MCF 10A (cell line): ENCODE measurements at regions not wholly inside any gene's neighbourhood (a gene's known extent, or its start where the extent isn't known, plus 50 kb on each side); places are given as distances from the start of the nearest gene placed in this dataset.

Experiments used
- BruUV-seq: library from RNA; stranded (reverse); fragments of 400-500 nt; replicated peaks from 2 replicates; lab custom pipeline; 2021; lab: Mats Ljungman, UMichigan
- CTCF ChIA-PET: fragments of 300-600 bp; sonication (Branson Sonifier 250); formaldehyde crosslinking; extraction: SDS; loops from one replicate; lab custom pipeline; 2021; ENCODE audit warnings: antibody characterized with exemption, inconsistent platforms; lab: Yijun Ruan, JAX
- POLR2A ChIA-PET: fragments of 300-600, 350-650 bp; sonication (Branson Sonifier 250); formaldehyde crosslinking; extraction: SDS; loops from one replicate; lab custom pipeline; 2020; ENCODE audit warnings: antibody characterized with exemption, inconsistent platforms; lab: Yijun Ruan, JAX
- DNase-seq: peaks from one replicate; pipeline ENCODE4 v3.0.0-alpha.2; 2018; ENCODE audit not compliant: unreplicated experiment
- H3K27ac Mint-ChIP-seq: one replicate; pipeline ENCODE4 v1.8.0; 2022; ENCODE audit warnings: mild to moderate bottlenecking, low read depth, mixed read lengths; ENCODE audit not compliant: unreplicated experiment
- H3K27me3 Mint-ChIP-seq: one replicate; pipeline ENCODE4 v1.8.0; 2022; ENCODE audit warnings: mixed read lengths; ENCODE audit not compliant: insufficient read depth, unreplicated experiment
- H3K36me3 Mint-ChIP-seq: one replicate; pipeline ENCODE4 v1.8.0; 2022; ENCODE audit warnings: mild to moderate bottlenecking, moderate library complexity, mixed read lengths; ENCODE audit not compliant: insufficient read depth, unreplicated experiment
- H3K4me1 Mint-ChIP-seq: one replicate; pipeline ENCODE4 v1.8.0; 2022; ENCODE audit warnings: mixed read lengths; ENCODE audit not compliant: insufficient read depth, unreplicated experiment
- H3K4me3 Mint-ChIP-seq: one replicate; pipeline ENCODE4 v1.8.0; 2022; ENCODE audit warnings: mild to moderate bottlenecking, moderate library complexity, mixed read lengths; ENCODE audit not compliant: unreplicated experiment
- H3K9me3 Mint-ChIP-seq: one replicate; pipeline ENCODE4 v1.8.0; 2022; ENCODE audit warnings: mixed read lengths; ENCODE audit not compliant: unreplicated experiment
- intact Hi-C: fragments of 100-400 bp; cut with micrococcal nuclease; formaldehyde crosslinking; loops from 2 replicates; pipeline ENCODE4 v1.14.1; 2022
- TF ChIP-seq, protein P1 (sequence below): fragments of 200-600 bp; IDR thresholded peaks from one replicate; pipeline ENCODE4 v1.8.0; 2022; ENCODE audit warnings: antibody characterized with exemption, mild to moderate bottlenecking; ENCODE audit not compliant: unreplicated experiment

DNA sequence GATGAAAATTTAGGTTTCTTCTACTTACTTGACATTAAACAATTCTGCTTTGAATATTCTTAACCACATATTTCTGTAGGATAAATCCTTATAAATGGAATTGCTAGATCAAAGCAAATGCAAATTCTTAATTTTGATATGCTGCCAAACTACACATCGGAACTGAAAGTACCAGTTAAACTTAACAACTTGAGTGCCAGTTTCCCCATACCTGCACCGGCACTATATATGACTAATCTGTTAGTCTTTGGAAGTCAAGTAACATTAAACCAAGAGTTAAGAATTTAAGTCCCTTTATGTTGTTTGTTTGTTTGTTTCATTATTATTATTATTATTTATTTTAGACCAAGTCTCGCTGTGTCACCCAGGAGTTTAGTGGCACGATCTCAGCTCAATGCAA is 103.9 kb upstream of the AKAP13 start:
- Mint-ChIP-seq H3K27ac (no peak overlapping the region), H3K36me3 (no peaks in the 10 kb centered on the region), H3K4me3 (no peak overlapping the region), H3K4me1 (no peaks in the 10 kb centered on the region), H3K27me3 (no peaks in the 10 kb centered on the region), H3K9me3 (no peaks in the 10 kb centered on the region)
- DNase-seq: peak; percentile 42
- POLR2A ChIA-PET: no interaction called here
- BruUV-seq: no TSS peak
- CTCF ChIA-PET: no interaction called here
- intact Hi-C loops: no loop called here
- TF ChIP-seq, protein P1, sequence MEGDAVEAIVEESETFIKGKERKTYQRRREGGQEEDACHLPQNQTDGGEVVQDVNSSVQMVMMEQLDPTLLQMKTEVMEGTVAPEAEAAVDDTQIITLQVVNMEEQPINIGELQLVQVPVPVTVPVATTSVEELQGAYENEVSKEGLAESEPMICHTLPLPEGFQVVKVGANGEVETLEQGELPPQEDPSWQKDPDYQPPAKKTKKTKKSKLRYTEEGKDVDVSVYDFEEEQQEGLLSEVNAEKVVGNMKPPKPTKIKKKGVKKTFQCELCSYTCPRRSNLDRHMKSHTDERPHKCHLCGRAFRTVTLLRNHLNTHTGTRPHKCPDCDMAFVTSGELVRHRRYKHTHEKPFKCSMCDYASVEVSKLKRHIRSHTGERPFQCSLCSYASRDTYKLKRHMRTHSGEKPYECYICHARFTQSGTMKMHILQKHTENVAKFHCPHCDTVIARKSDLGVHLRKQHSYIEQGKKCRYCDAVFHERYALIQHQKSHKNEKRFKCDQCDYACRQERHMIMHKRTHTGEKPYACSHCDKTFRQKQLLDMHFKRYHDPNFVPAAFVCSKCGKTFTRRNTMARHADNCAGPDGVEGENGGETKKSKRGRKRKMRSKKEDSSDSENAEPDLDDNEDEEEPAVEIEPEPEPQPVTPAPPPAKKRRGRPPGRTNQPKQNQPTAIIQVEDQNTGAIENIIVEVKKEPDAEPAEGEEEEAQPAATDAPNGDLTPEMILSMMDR: no peak

DNA sequence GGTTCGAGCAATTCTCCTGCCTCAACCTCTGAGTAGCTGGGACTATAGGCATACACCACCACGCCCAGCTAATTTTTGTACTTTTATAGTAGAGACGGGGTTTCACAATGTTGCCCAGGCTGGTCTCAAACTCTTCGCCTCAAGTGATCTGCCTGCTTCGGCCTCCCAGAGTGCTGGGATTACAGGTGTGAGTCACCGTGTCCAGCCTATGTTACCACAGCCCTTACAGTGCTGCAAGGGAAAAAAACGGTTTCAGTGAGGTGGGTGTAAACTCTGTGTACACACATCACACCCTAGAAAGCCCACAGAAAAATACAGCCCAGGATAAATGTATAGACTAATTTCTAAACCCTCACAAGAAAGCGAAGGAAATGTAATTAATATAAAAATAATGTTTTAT is 103.5 kb upstream of the AKAP13 start:
- H3K4me1 Mint-ChIP-seq: no peaks in the 10 kb centered on the region
- DNase-seq: peak; percentile 72
- POLR2A ChIA-PET: no interaction called here
- H3K4me3 Mint-ChIP-seq: no peak overlapping the region
- H3K27me3 Mint-ChIP-seq: no peaks in the 10 kb centered on the region
- no peaks in the 10 kb centered on the region for H3K36me3 Mint-ChIP-seq
- no TSS peak for BruUV-seq
- intact Hi-C loops: no loop called here
- no peak overlapping the region for H3K27ac Mint-ChIP-seq
- no peaks in the 10 kb centered on the region for H3K9me3 Mint-ChIP-seq
- TF ChIP-seq, protein P1: no peak
- CTCF ChIA-PET: no interaction called here

DNA sequence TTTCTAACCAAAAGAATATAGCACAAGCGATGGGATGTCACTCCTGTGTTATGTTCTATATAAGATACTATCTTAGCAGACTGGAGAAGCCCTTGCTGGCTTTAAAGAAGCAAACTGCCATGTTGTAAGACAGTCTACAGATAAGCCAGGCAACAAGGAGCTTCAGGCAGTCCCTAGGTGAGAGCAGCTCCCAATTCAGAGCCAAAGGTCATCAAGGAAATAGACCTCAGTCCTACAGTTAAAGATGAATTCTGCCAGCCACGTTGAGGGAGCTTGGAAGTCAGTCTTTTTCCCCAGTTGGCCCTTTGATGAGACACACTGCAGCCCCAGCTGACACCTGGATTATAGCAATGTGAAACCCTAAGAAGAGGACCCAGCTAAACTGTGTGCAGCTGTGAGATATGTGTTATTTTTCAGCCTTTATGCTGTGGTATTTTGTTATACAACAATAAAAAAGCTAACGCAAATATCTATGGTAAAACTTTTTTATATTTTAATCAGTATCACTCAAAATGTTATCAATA is 102.5 kb upstream of the AKAP13 start:
- TF ChIP-seq, protein P1: no peak
- intact Hi-C loops: no loop called here
- Mint-ChIP-seq H3K36me3 (no peaks in the 10 kb centered on the region), H3K4me1 (peaks cover 6% of the 10 kb centered on the region), H3K27ac (no peak overlapping the region), H3K4me3 (no peak overlapping the region), H3K27me3 (no peaks in the 10 kb centered on the region), H3K9me3 (no peaks in the 10 kb centered on the region)
- ChIA-PET CTCF (interaction anchor here (0.6 kb wide), 1 partner anchor 250 kb away, joined by 3 read pairs; no protein-coding TSS in a partner anchor), POLR2A (no interaction called here)
- no TSS peak for BruUV-seq
- DNase-seq: no peak

DNA sequence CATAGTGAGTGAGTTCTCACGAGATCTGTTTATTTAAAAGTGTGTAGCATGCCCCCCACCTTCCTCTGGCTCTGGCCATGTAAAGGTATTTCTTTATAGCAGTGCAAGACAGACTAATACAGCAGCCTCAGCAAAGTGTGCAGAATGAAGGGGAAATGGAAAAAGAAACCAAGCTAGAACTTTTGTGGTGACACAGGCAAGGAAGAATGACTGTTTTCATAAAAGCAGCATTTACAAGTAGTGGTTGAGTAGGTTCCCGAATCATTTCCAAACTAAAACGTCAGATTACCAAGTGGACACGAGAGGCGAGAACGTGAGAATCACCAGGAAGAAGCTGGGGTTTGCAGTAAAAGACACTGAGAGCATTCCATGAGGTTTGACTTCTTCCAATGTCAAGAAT is 100.2 kb upstream of the AKAP13 start:
- intact Hi-C loops: no loop called here
- BruUV-seq: no TSS peak
- POLR2A ChIA-PET: no interaction called here

More for the DNA sequence above, 100.2 kb upstream of the AKAP13 start:
- Mint-ChIP-seq H3K27ac (no peak overlapping the region), H3K4me1 (peaks cover 6% of the 10 kb centered on the region), H3K27me3 (no peaks in the 10 kb centered on the region), H3K4me3 (no peak overlapping the region), H3K36me3 (no peaks in the 10 kb centered on the region), H3K9me3 (no peaks in the 10 kb centered on the region)
- CTCF ChIA-PET: interaction anchor here (2.9 kb wide), 1 partner anchor 10 kb away, joined by 8 read pairs; no protein-coding TSS in a partner anchor
- TF ChIP-seq, protein P1: no peak
- no peak for DNase-seq
